IMR-90 (cell line): ENCODE measurements at regions not wholly inside any gene's neighbourhood (a gene's known extent, or its start where the extent isn't known, plus 50 kb on each side); places are given as distances from the start of the nearest gene placed in this dataset.

Experiments used
- ATAC-seq: fragments of 200-7000 bp; cut with Tn5 transposase; 2 replicates; pipeline ENCODE4 v1.9.1; 2020; ENCODE audit warnings: low read depth, mild to moderate bottlenecking, moderate library complexity
- BruUV-seq: library from RNA; stranded (reverse); fragments of 400-500 nt; replicated peaks from 2 replicates; lab custom pipeline; 2021; lab: Mats Ljungman, UMichigan
- CTCF ChIA-PET: fragments of 300-600 bp; formaldehyde crosslinking; extraction: SDS; loops from one replicate; lab custom pipeline; 2021; ENCODE audit warnings: antibody characterized with exemption; lab: Yijun Ruan, JAX
- POLR2A ChIA-PET: fragments of 300-600 bp; sonication (Branson Sonifier 250); formaldehyde crosslinking; loops from one replicate; lab custom pipeline; 2022; ENCODE audit warnings: antibody characterized with exemption; ENCODE audit not compliant: unreplicated experiment; lab: Charles Lee
- DNase-seq: peaks from one replicate; pipeline ENCODE4 v3.0.0; 2013
- H2AFZ ChIP-seq: replicated peaks from 2 replicates; pipeline ENCODE3; 2013; ENCODE audit warnings: low read length, mild to moderate bottlenecking; ENCODE audit not compliant: poor library complexity
- H2AK5ac ChIP-seq: 2 replicates; pipeline ENCODE4 v1.6.1; 2013; ENCODE audit warnings: low read depth, low read length, inconsistent platforms
- H2AK9ac ChIP-seq: replicated peaks from 2 replicates; pipeline ENCODE3; 2013; ENCODE audit warnings: mild to moderate bottlenecking, low read depth, low read length, moderate library complexity; ENCODE audit not compliant: poor library complexity
- H2BK120ac ChIP-seq: 2 replicates; pipeline ENCODE4 v1.6.1; 2013; ENCODE audit warnings: low read depth, low read length, inconsistent platforms
- H2BK15ac ChIP-seq: 3 replicates; pipeline ENCODE4 v1.6.1; 2013; ENCODE audit warnings: low read depth, low read length, inconsistent platforms
- H2BK20ac ChIP-seq: 2 replicates; pipeline ENCODE4 v1.6.1; 2013; ENCODE audit warnings: low read depth, mild to moderate bottlenecking, inconsistent platforms, low read length, moderate library complexity
- H2BK5ac ChIP-seq: 2 replicates; pipeline ENCODE4 v1.6.1; 2013; ENCODE audit warnings: mild to moderate bottlenecking, low read depth, low read length, inconsistent platforms; ENCODE audit not compliant: poor library complexity, severe bottlenecking
- H3K14ac ChIP-seq: replicated peaks from 2 replicates; pipeline ENCODE4 v1.6.1; 2013; ENCODE audit warnings: low read depth, low read length, inconsistent platforms
- H3K18ac ChIP-seq: 2 replicates; pipeline ENCODE4 v1.6.1; 2013; ENCODE audit warnings: low read depth, low read length, control low read depth
- H3K23ac ChIP-seq: 2 replicates; pipeline ENCODE4 v1.6.1; 2013; ENCODE audit warnings: low read depth, low read length, inconsistent platforms
- H3K27ac ChIP-seq: 2 replicates; pipeline ENCODE4 v1.5.1; 2013; ENCODE audit warnings: mild to moderate bottlenecking, control low read depth, low read length; ENCODE audit not compliant: insufficient read depth
- H3K27me3 ChIP-seq: 2 replicates; pipeline ENCODE4 v1.6.1; 2013; ENCODE audit warnings: low read length; ENCODE audit not compliant: control insufficient read depth, insufficient read depth
- H3K36me3 ChIP-seq: 2 replicates; pipeline ENCODE4 v1.6.1; 2013; ENCODE audit warnings: low read length, mixed read lengths; ENCODE audit not compliant: control insufficient read depth, insufficient read depth
- H3K4ac ChIP-seq: 2 replicates; pipeline ENCODE4 v1.6.1; 2013; ENCODE audit warnings: low read depth, low read length, inconsistent platforms
- H3K4me1 ChIP-seq: 2 replicates; pipeline ENCODE4 v1.6.1; 2013; ENCODE audit warnings: low read length, mixed read lengths; ENCODE audit not compliant: control insufficient read depth, insufficient read depth
- H3K4me2 ChIP-seq: 2 replicates; pipeline ENCODE4 v1.6.1; 2013; ENCODE audit warnings: low read depth, mild to moderate bottlenecking, control low read depth, low read length, moderate library complexity
- H3K4me3 ChIP-seq: 2 replicates; pipeline ENCODE4 v1.5.1; 2013; ENCODE audit warnings: low read depth, mild to moderate bottlenecking, control low read depth, low read length, moderate library complexity; ENCODE audit not compliant: insufficient read depth
- H3K56ac ChIP-seq: 2 replicates; pipeline ENCODE4 v1.6.1; 2013; ENCODE audit warnings: low read length, inconsistent platforms; ENCODE audit not compliant: insufficient read depth; ENCODE audit errors: extremely low read depth
- H3K79me1 ChIP-seq, 2 experiments: 2 replicates each; pipeline ENCODE4 v1.6.1; 2013; ENCODE audit warnings: low read length in 2 of 2, inconsistent platforms in 1 of 2, low read depth in 1 of 2
- H3K9ac ChIP-seq: 2 replicates; pipeline ENCODE4 v1.6.1; 2013; ENCODE audit warnings: low read depth, low read length, control low read depth
- H3K9me1 ChIP-seq: 2 replicates; pipeline ENCODE4 v1.6.1; 2013; ENCODE audit warnings: low read length, inconsistent platforms; ENCODE audit not compliant: insufficient read depth
- H3K9me3 ChIP-seq: 2 replicates; pipeline ENCODE4 v1.6.1; 2013; ENCODE audit warnings: low read length; ENCODE audit not compliant: control insufficient read depth, insufficient read depth
- H4K20me1 ChIP-seq: 2 replicates; pipeline ENCODE4 v1.6.1; 2013; ENCODE audit warnings: low read length, inconsistent platforms; ENCODE audit not compliant: insufficient read depth
- H4K5ac ChIP-seq: 2 replicates; pipeline ENCODE4 v1.6.1; 2013; ENCODE audit warnings: mild to moderate bottlenecking, low read depth, low read length, control low read depth
- H4K8ac ChIP-seq, 2 experiments: 2 replicates each; pipeline ENCODE4 v1.6.1; 2013; ENCODE audit warnings: low read depth in 2 of 2, low read length in 2 of 2, control low read depth in 1 of 2, inconsistent platforms in 1 of 2
- H4K91ac ChIP-seq: 2 replicates; pipeline ENCODE4 v1.6.1; 2013; ENCODE audit warnings: low read depth, low read length, inconsistent platforms; ENCODE audit not compliant: insufficient read depth
- BHLHE40 ChIP-seq: fragments of 150-350 bp; IDR thresholded peaks from 2 replicates; pipeline ENCODE4 v1.6.1; 2016; ENCODE audit warnings: mild to moderate bottlenecking, low read depth, low read length
- CHD1 ChIP-seq: IDR thresholded peaks from 2 replicates; pipeline ENCODE4 v1.6.1; 2012; ENCODE audit warnings: low read depth, low read length, improper control_type of control experiment
- FOS ChIP-seq: fragments of 150-350 bp; IDR thresholded peaks from 2 replicates; pipeline ENCODE4 v1.6.1; 2016; ENCODE audit warnings: low read depth, low read length
- MAFK ChIP-seq: IDR thresholded peaks from 2 replicates; pipeline ENCODE4 v1.6.1; 2012; ENCODE audit warnings: low read depth, low read length, improper control_type of control experiment
- MAZ ChIP-seq: IDR thresholded peaks from 2 replicates; pipeline ENCODE4 v1.6.1; 2012; ENCODE audit warnings: low read depth, mild to moderate bottlenecking, low read length, improper control_type of control experiment, moderate library complexity, borderline replicate concordance
- MXI1 ChIP-seq: IDR thresholded peaks from 2 replicates; pipeline ENCODE4 v1.6.1; 2012; ENCODE audit warnings: low read depth, mild to moderate bottlenecking, low read length, moderate library complexity, borderline replicate concordance
- POLR2A ChIP-seq: IDR thresholded peaks from 2 replicates; pipeline ENCODE4 v1.6.1; 2012; ENCODE audit warnings: mild to moderate bottlenecking, low read depth, low read length
- SMC3 ChIP-seq: fragments of 150-350 bp; IDR thresholded peaks from 2 replicates; pipeline ENCODE4 v1.6.1; 2016; ENCODE audit warnings: low read depth, mild to moderate bottlenecking, antibody characterized with exemption, low read length, moderate library complexity
- USF2 ChIP-seq: fragments of 150-350 bp; IDR thresholded peaks from 2 replicates; pipeline ENCODE4 v1.6.1; 2017; ENCODE audit warnings: mild to moderate bottlenecking, antibody characterized with exemption, low read length, low read depth
- WGBS, 2 experiments: methylation state at CpG; one replicate each; pipeline versions ENCODE4 v1.1.5 to v1.1.7; 2013; ENCODE audit warnings: missing lambda C conversion rate in 2 of 2; ENCODE audit not compliant: insufficient read length in 1 of 2; ENCODE audit errors: extremely low coverage in 2 of 2; 5-methylcytosine and 5-hydroxymethylcytosine counted together
- dilution Hi-C: fragments of 300-500 bp; cut with HindIII; formaldehyde crosslinking; loops from one replicate; pipeline ENCODE4 v1.14.3; 2018; ENCODE audit warnings: low sequenced_read_pairs; ENCODE audit not compliant: unreplicated experiment
- in situ Hi-C: fragments of 300-500 bp; cut with MboI; formaldehyde crosslinking; loops from 3 replicates; pipeline ENCODE4 v1.14.3; 2019; ENCODE audit warnings: low sequenced_read_pairs, inconsistent platforms, mixed read lengths
- intact Hi-C: fragments of 100-400 bp; cut with micrococcal nuclease; formaldehyde crosslinking; loops from 2 replicates; pipeline ENCODE4 v1.10.0; 2022
- TF ChIP-seq, protein P1 (sequence below): fragments of 150-350 bp; IDR thresholded peaks from 2 replicates; pipeline ENCODE4 v1.6.1; 2016; ENCODE audit warnings: low read depth, mild to moderate bottlenecking, low read length, moderate library complexity, borderline replicate concordance

- ATAC-seq: no peak
- BruUV-seq: no TSS peak
Measured at GRCh38 chr12:28799348-28799747, 349.7 kb upstream of the FAR2 start.

More at GRCh38 chr12:28799348-28799747, 349.7 kb upstream of the FAR2 start:
- dilution Hi-C loops (no loop called here), intact Hi-C loops (no loop called here), in situ Hi-C loops (no loop called here)
- no peak overlapping the region for H3K4me3 ChIP-seq
- no peak overlapping the region for H3K4ac ChIP-seq
- no peak overlapping the region for H3K27ac ChIP-seq
- WGBS, 2 experiments: no CpG with 5 or more reads among the region's 1 CpG
- H3K79me1 ChIP-seq: no peaks in the 10 kb centered on the region
- POLR2A ChIA-PET: interaction anchor here (0.6 kb wide), 1 partner anchor 9 kb away, joined by 3 read pairs; no protein-coding TSS in a partner anchor
- H3K56ac ChIP-seq: no peak overlapping the region
- no peak overlapping the region for H3K18ac ChIP-seq
- H3K36me3 ChIP-seq: no peaks in the 10 kb centered on the region
- 0 out of 2 replicates have a peak, but pooled peaks cover 4% of the 10 kb centered on the region for H3K9me1 ChIP-seq
- no peak overlapping the region for H2BK5ac ChIP-seq
- H4K8ac ChIP-seq: no peak overlapping the region
- CTCF ChIA-PET: no interaction called here
- no peak overlapping the region for H2BK15ac ChIP-seq
- no peak overlapping the region for H2AK5ac ChIP-seq
- H2BK20ac ChIP-seq: no peak overlapping the region
- H4K20me1 ChIP-seq: no peaks in the 10 kb centered on the region
- H3K14ac ChIP-seq: no peak overlapping the region
- no peak overlapping the region for H4K91ac ChIP-seq
- no peak overlapping the region for H2AK9ac ChIP-seq
- H2BK120ac ChIP-seq: no peak overlapping the region
- no peak for DNase-seq
- H3K9me3 ChIP-seq: no peaks in the 10 kb centered on the region
- no peak overlapping the region for H3K23ac ChIP-seq
- no peak overlapping the region for H3K4me2 ChIP-seq
- H3K9ac ChIP-seq: no peak overlapping the region
- H4K5ac ChIP-seq: no peak overlapping the region
- H3K4me1 ChIP-seq: 0 out of 2 replicates have a peak, but pooled peaks cover 2% of the 10 kb centered on the region
- no peak overlapping the region for H2AFZ ChIP-seq
- no peaks in the 10 kb centered on the region for H3K27me3 ChIP-seq
- TF ChIP-seq MXI1: no peak
- no peak for TF ChIP-seq MAZ
- no peak for TF ChIP-seq USF2
- TF ChIP-seq, protein P1, sequence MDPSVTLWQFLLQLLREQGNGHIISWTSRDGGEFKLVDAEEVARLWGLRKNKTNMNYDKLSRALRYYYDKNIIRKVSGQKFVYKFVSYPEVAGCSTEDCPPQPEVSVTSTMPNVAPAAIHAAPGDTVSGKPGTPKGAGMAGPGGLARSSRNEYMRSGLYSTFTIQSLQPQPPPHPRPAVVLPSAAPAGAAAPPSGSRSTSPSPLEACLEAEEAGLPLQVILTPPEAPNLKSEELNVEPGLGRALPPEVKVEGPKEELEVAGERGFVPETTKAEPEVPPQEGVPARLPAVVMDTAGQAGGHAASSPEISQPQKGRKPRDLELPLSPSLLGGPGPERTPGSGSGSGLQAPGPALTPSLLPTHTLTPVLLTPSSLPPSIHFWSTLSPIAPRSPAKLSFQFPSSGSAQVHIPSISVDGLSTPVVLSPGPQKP: no peak
- TF ChIP-seq BHLHE40: no peak
- no peak for TF ChIP-seq CHD1
- TF ChIP-seq MAFK: no peak
- no peak for TF ChIP-seq POLR2A
- TF ChIP-seq FOS: no peak
- no peak for TF ChIP-seq SMC3
